ENCODE measurements at regions not wholly inside any gene's neighbourhood (a gene's known extent, or its start where the extent isn't known, plus 50 kb on each side); places are given as distances from the start of the nearest gene placed in this dataset.

- TF ChIP-seq POLR2A (IDR thresholded peaks at IDR 0.05) (no peak), CTCF (IDR thresholded peaks at IDR 0.05) (no peak)
Measured at GRCh38 chr2:104388296-104388695, 465.6 kb upstream of the POU3F3 start.

Measured in lower leg skin (tissue), 3 donors.